H1 (cell line): ENCODE measurements at regions not wholly inside any gene's neighbourhood (a gene's known extent, or its start where the extent isn't known, plus 50 kb on each side); places are given as distances from the start of the nearest gene placed in this dataset.

Source experiments
- CTCF ChIA-PET: fragments of 300-600 bp; sonication (Branson Sonifier 250); formaldehyde crosslinking; loops from one replicate; lab custom pipeline; 2021; ENCODE audit not compliant: partially characterized antibody; lab: Charles Lee
- POLR2A ChIA-PET: fragments of 300-600 bp; sonication (Branson Sonifier 250); formaldehyde crosslinking; loops from one replicate; lab custom pipeline; 2021; ENCODE audit warnings: inconsistent platforms; ENCODE audit not compliant: partially characterized antibody; lab: Charles Lee
- DNase-seq, 2 experiments: peaks; one replicate each; pipeline versions ENCODE4 v3.0.0 to v3.0.0-alpha.2; 2010 to 2022; ENCODE audit warnings: low spot score in 2 of 2, low read depth in 1 of 2, mixed read lengths in 1 of 2
- FAIRE-seq: peaks from 2 replicates; lab custom pipeline; 2011; peaks lifted over from hg19 to GRCh38; lab: Jason Lieb, UNC
- H2AFZ ChIP-seq: 2 replicates; pipeline ENCODE4 v1.8.1; 2012; ENCODE audit warnings: low read length, inconsistent platforms
- H2AK5ac ChIP-seq: 2 replicates; pipeline ENCODE4 v1.6.1; 2013; ENCODE audit warnings: low read depth, low read length
- H2BK120ac ChIP-seq: replicated peaks from 2 replicates; pipeline ENCODE3; 2013; ENCODE audit warnings: low read depth, low read length, inconsistent platforms
- H2BK12ac ChIP-seq: 2 replicates; pipeline ENCODE4 v1.6.1; 2013; ENCODE audit warnings: low read depth, low read length
- H2BK15ac ChIP-seq: 2 replicates; pipeline ENCODE4 v1.6.1; 2013; ENCODE audit warnings: low read length
- H2BK20ac ChIP-seq: 2 replicates; pipeline ENCODE4 v1.6.1; 2013; ENCODE audit warnings: low read length
- H2BK5ac ChIP-seq: 2 replicates; pipeline ENCODE4 v1.6.1; 2013; ENCODE audit warnings: low read depth, low read length
- H3K14ac ChIP-seq: 2 replicates; pipeline ENCODE4 v1.6.1; 2013; ENCODE audit warnings: inconsistent platforms; ENCODE audit not compliant: insufficient read length
- H3K18ac ChIP-seq: 2 replicates; pipeline ENCODE4 v1.6.1; 2013; ENCODE audit warnings: low read length; ENCODE audit errors: extremely low read depth
- H3K23ac ChIP-seq: 2 replicates; pipeline ENCODE4 v1.6.1; 2013; ENCODE audit warnings: inconsistent platforms; ENCODE audit not compliant: insufficient read length
- H3K23me2 ChIP-seq: 2 replicates; pipeline ENCODE4 v1.6.1; 2013; ENCODE audit warnings: low read depth, low read length
- H3K27ac ChIP-seq: 2 replicates; pipeline ENCODE4 v1.6.1; 2011; ENCODE audit warnings: low read depth, low read length, inconsistent platforms
- H3K27me3 ChIP-seq, 4 experiments: replicated peaks in 1 of 4; 1 replicate in 1 of 4; 2 replicates in 3 of 4; pipeline versions ENCODE4 v1.6.1 to v1.8.1; 2011 to 2013; ENCODE audit warnings: low read length in 3 of 4, mild to moderate bottlenecking in 3 of 4, inconsistent platforms in 2 of 4, mixed read lengths in 2 of 4, moderate library complexity in 1 of 4; ENCODE audit not compliant: control insufficient read depth in 3 of 4, insufficient read depth in 3 of 4; ENCODE audit errors: extremely low read depth in 1 of 4
- H3K36me3 ChIP-seq, 4 experiments: 2 replicates each; pipeline versions ENCODE4 v1.6.1 to v1.8.1; 2011 to 2013; ENCODE audit warnings: mild to moderate bottlenecking in 4 of 4, low read length in 3 of 4, moderate library complexity in 2 of 4, control low read depth in 1 of 4, inconsistent platforms in 1 of 4; ENCODE audit not compliant: insufficient read depth in 4 of 4, control insufficient read depth in 2 of 4
- H3K4ac ChIP-seq: replicated peaks from 2 replicates; pipeline ENCODE3; 2013; ENCODE audit warnings: low read length, low read depth, mixed read lengths, inconsistent platforms; ENCODE audit not compliant: insufficient read length
- H3K4me1 ChIP-seq, 4 experiments: replicated peaks in 1 of 4; 1 replicate in 1 of 4; 2 replicates in 3 of 4; pipeline versions ENCODE4 v1.6.1 to v1.8.1; 2011 to 2013; ENCODE audit warnings: low read length in 3 of 4, inconsistent platforms in 2 of 4, mixed read lengths in 1 of 4; ENCODE audit not compliant: insufficient read depth in 4 of 4, control insufficient read depth in 3 of 4
- H3K4me2 ChIP-seq, 2 experiments: 2 replicates each; pipeline versions ENCODE4 v1.6.1 to v1.8.1; 2011 to 2013; ENCODE audit warnings: low read depth in 2 of 2, low read length in 2 of 2, control low read depth in 1 of 2, inconsistent platforms in 1 of 2, mild to moderate bottlenecking in 1 of 2; ENCODE audit not compliant: insufficient read depth in 1 of 2
- H3K4me3 ChIP-seq, 4 experiments: fragments of 200-600, 300-600 bp in 1 of 4; sonication (generic), shearing (Covaris generic), sonication (Bioruptor Twin) in 1 of 4; 2 replicates each; pipeline versions ENCODE4 v1.5.1 to v1.8.1; 2011 to 2016; ENCODE audit warnings: low read length in 4 of 4, low read depth in 3 of 4, control low read depth in 2 of 4, inconsistent platforms in 2 of 4, mild to moderate bottlenecking in 2 of 4, mixed read lengths in 1 of 4, moderate library complexity in 1 of 4; ENCODE audit not compliant: insufficient read depth in 2 of 4; ENCODE audit errors: extremely low read depth in 1 of 4
- H3K56ac ChIP-seq: replicated peaks from 2 replicates; pipeline ENCODE3; 2013; ENCODE audit warnings: low read depth, mild to moderate bottlenecking, mixed read lengths, low read length, inconsistent platforms; ENCODE audit not compliant: insufficient read length
- H3K79me1 ChIP-seq: 2 replicates; pipeline ENCODE4 v1.6.1; 2013; ENCODE audit warnings: low read depth, low read length, control low read depth
- H3K79me2 ChIP-seq, 2 experiments: 2 replicates each; pipeline versions ENCODE4 v1.6.1 to v1.8.1; 2012 to 2013; ENCODE audit warnings: low read length in 2 of 2, mild to moderate bottlenecking in 2 of 2, inconsistent platforms in 1 of 2; ENCODE audit not compliant: insufficient read depth in 2 of 2, control insufficient read depth in 1 of 2
- H3K9ac ChIP-seq, 4 experiments: replicated peaks in 1 of 4; 1 replicate in 1 of 4; 2 replicates in 3 of 4; pipeline versions ENCODE4 v1.6.1 to v1.8.1; 2011 to 2013; ENCODE audit warnings: low read depth in 3 of 4, low read length in 3 of 4, control low read depth in 2 of 4, mild to moderate bottlenecking in 2 of 4, moderate library complexity in 2 of 4, inconsistent platforms in 1 of 4; ENCODE audit errors: extremely low read depth in 1 of 4
- H3K9me3 ChIP-seq, 2 experiments: 2 replicates each; pipeline versions ENCODE4 v1.6.1 to v1.8.1; 2012 to 2013; ENCODE audit warnings: mild to moderate bottlenecking in 2 of 2, moderate library complexity in 2 of 2, control low read depth in 1 of 2, inconsistent platforms in 1 of 2, low read depth in 1 of 2, low read length in 1 of 2, mixed read lengths in 1 of 2; ENCODE audit not compliant: insufficient read depth in 2 of 2
- H4K20me1 ChIP-seq, 2 experiments: replicated peaks in 1 of 2; 2 replicates each; pipeline versions ENCODE3 to v1.8.1; 2011 to 2013; ENCODE audit warnings: inconsistent platforms in 2 of 2, low read length in 2 of 2, mild to moderate bottlenecking in 1 of 2; ENCODE audit not compliant: insufficient read depth in 2 of 2, control insufficient read depth in 1 of 2
- H4K5ac ChIP-seq: 2 replicates; pipeline ENCODE4 v1.6.1; 2013; ENCODE audit warnings: low read length, low read depth, mixed read lengths, inconsistent platforms; ENCODE audit not compliant: insufficient read length
- H4K8ac ChIP-seq: 2 replicates; pipeline ENCODE4 v1.8.0; 2013; ENCODE audit warnings: mild to moderate bottlenecking, moderate library complexity, low read length, inconsistent platforms; ENCODE audit not compliant: insufficient read depth; ENCODE audit errors: extremely low read depth
- H4K91ac ChIP-seq: replicated peaks from 2 replicates; pipeline ENCODE3; 2013; ENCODE audit warnings: low read length, mixed read lengths, inconsistent platforms; ENCODE audit not compliant: insufficient read length
- WGBS, 2 experiments: shearing (Covaris generic) in 1 of 2; methylation state at CpG; one replicate each; pipeline versions ENCODE4 v1.1.6 to v1.1.7; 2013 to 2015; ENCODE audit warnings: low lambda C conversion rate in 2 of 2, mixed read lengths in 2 of 2, inconsistent platforms in 1 of 2, low coverage in 1 of 2, missing lambda C conversion rate in 1 of 2; ENCODE audit not compliant: insufficient replicate concordance in 2 of 2, insufficient coverage in 1 of 2, insufficient read length in 1 of 2; ENCODE audit errors: extremely low coverage in 1 of 2, missing lambda C conversion rate in 1 of 2; 5-methylcytosine and 5-hydroxymethylcytosine counted together

DNA sequence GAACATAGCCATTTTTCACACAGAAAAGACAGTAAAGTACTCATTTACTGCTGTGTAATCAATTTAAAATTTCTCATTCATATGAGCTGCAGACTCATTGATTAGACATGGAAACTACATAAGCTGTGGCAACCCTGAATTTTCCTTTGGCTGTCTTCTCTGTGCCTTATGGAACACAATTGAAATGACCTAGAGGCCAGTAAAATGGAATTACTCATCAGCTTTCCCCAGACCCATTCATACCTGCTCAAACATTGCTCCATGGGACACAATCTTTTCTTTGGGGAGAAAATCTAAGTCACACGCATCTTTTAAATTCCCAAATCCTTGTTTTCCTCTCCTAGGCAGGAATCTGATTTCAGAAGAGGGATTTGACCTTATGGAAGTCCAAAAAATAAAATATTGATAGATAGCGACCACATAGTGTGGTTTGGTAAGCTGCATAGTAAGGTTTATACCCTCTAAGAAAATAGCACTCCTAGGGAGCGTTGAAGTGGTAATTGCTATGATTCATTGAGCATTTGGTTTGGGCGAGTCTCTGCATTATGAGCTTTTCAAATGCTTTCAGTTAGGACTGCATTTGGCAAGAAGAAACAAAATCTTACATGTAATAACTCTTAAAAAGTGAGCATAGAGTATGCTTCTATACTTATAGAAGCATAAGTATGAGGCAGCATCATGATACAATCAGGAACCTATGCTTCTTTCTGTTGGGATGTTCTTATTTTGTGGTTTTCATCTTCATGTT, 243.4 kb upstream of the GADL1 start:
- Histone ChIP-seq H4K91ac (no peak overlapping the region), H4K8ac (no peak overlapping the region), H2BK20ac (no peak overlapping the region), H3K14ac (no peak overlapping the region), H3K79me1 (no peaks in the 10 kb centered on the region), H3K79me2 (no peaks in the 10 kb centered on the region), H2BK120ac (no peak overlapping the region), H2BK15ac (no peak overlapping the region), H3K56ac (no peak overlapping the region), H3K4me1 (peaks cover 0 to 9% (median 5%) of the 10 kb centered on the region in 4 experiments; a peak in 4 of 7 replicates), H3K4ac (no peak overlapping the region), H3K9ac (no peak overlapping the region), H4K20me1 (no peaks in the 10 kb centered on the region), H3K36me3 (no peaks in the 10 kb centered on the region; a peak in 1 of 8 replicates), H3K4me2 (no peak overlapping the region), H4K5ac (no peak overlapping the region), H2BK12ac (no peak overlapping the region), H2AFZ (no peak overlapping the region), H3K23me2 (0 out of 2 replicates have a peak, but pooled peaks cover 3% of the 10 kb centered on the region), H3K23ac (no peak overlapping the region), H3K18ac (no peak overlapping the region), H3K4me3 (no peak overlapping the region), H2AK5ac (no peak overlapping the region), H3K9me3 (no peaks in the 10 kb centered on the region), H3K27ac (no peak overlapping the region), H3K27me3 (no peaks in the 10 kb centered on the region), H2BK5ac (no peak overlapping the region)
- FAIRE-seq (no peak), DNase-seq (no peak)
- WGBS, 2 experiments: 88% methylated on average over 4 of the region's 4 CpGs; no CpG with 5 or more reads in 1 of the 2 experiments
- ChIA-PET POLR2A (no interaction called here), CTCF (interaction anchor here (0.8 to 1.9 kb wide), 7 partner anchors 9 to 204 kb away, joined by 3 to 6 read pairs (median 3); no protein-coding TSS in a partner anchor)
